Suprapubic skin (tissue), 2 donors: ENCODE measurements at regions not wholly inside any gene's neighbourhood (a gene's known extent, or its start where the extent isn't known, plus 50 kb on each side); places are given as distances from the start of the nearest gene placed in this dataset.

Experiments used
- EP300 ChIP-seq: sonication (generic); formaldehyde crosslinking; IDR thresholded peaks from one replicate; pipeline ENCODE4 v1.6.1; 2017; ENCODE audit warnings: antibody characterized with exemption
- POLR2A ChIP-seq, 2 donors: fragments of 450-650 bp; IDR thresholded peaks; one replicate each; pipeline ENCODE4 v1.6.1; 2017; ENCODE audit warnings: antibody characterized with exemption in 2 of 2, mild to moderate bottlenecking in 2 of 2, moderate library complexity in 2 of 2

- TF ChIP-seq POLR2A (IDR thresholded peaks at IDR 0.05) = no peak
- no peak for TF ChIP-seq EP300
Measured at GRCh38 chr5:17917465-17917864, 283.2 kb downstream of the TAF11L14 start.
